GM12892 (cell line): ENCODE measurements at regions not wholly inside any gene's neighbourhood (a gene's known extent, or its start where the extent isn't known, plus 50 kb on each side); places are given as distances from the start of the nearest gene placed in this dataset.
"Not testable (repeated sequence)": the region's sequence is repeated elsewhere in the genome, so short reads cannot be mapped to it uniquely, and the experiment has no call there.

ENCODE experiments used
- DNase-seq: peaks from one replicate; pipeline ENCODE4 v3.0.0; 2011; ENCODE audit not compliant: insufficient read length
- FAIRE-seq: peaks from 2 replicates; lab custom pipeline; 2011; peaks lifted over from hg19 to GRCh38; lab: Jason Lieb, UNC
- POLR2A ChIP-seq: IDR thresholded peaks from 2 replicates; pipeline ENCODE4 v1.6.1; 2011; ENCODE audit warnings: low read depth, low read length, control low read depth
- POLR2AphosphoS5 ChIP-seq: IDR thresholded peaks from 2 replicates; pipeline ENCODE4 v1.6.1; 2011; ENCODE audit warnings: low read depth, low read length, control low read depth
- TAF1 ChIP-seq: IDR thresholded peaks from 2 replicates; pipeline ENCODE4 v1.6.1; 2011; ENCODE audit warnings: low read depth, mild to moderate bottlenecking, control low read depth, low read length, borderline replicate concordance

DNA sequence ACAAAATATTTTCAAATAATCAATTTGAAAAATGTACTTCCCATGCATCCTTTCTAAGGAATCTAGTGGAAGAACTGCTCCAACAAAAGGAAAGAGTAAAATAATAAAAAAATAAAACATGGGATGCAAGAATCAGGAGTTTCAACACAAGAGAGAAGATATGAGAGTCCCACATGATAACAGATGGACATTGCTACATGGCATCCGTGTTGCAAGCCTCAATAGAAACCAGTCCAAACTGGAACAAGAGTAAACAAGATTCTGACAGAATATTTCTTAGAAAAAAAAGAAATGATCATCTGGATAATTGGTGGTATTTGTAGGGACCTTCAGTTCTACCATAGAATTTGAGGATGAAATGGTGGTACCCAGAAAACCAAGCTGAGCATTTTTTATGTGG lies 186.8 kb downstream of the FRK start:
- no peak for DNase-seq

DNA sequence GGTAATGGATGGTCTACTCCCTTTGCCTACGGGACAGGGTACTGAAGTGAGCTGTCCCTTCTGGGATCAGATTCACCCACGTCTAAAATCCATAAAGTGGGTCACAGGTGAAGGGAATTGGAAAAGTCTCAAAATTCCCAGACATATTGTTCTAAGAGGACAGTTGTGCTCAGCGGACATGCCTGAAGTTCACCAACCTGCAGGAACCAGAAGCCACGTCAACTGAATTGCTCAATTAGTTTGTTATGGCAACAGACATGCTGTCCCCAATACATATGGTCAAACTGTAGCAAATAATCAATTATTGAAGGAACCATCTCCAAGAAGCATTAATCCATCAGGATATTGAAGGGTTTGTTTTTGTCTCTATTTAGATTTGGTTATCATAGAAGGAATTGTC lies 190.2 kb downstream of the FRK start:
- DNase-seq (no peak), FAIRE-seq (no peak)
- TF ChIP-seq POLR2AphosphoS5 (no peak), POLR2A (no peak), TAF1 (no peak)

More for the DNA sequence above, 186.8 kb downstream of the FRK start:
- TF ChIP-seq TAF1 (no peak), POLR2A (no peak), POLR2AphosphoS5 (no peak)
- no peak for FAIRE-seq

DNA sequence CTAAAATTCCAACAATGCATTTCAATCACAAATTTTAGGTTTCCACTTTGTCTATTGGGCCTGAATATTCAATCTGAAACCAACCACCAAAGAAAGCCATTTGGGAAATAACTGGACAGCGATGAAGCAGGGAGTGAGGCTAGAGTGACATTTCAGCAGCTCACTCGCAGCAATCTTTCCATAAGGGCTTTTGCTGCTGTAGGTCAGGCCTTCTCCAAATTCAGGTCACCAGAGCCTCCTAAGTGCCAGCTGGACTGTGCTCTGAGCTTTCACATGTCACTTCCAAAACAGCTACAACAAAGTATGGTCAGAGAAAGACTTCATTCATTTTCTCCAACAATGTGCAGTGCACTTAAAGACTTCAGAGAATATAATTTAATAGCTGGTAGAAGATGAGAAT lies 194.8 kb downstream of the FRK start:
- FAIRE-seq (no peak), DNase-seq (no peak)
- TF ChIP-seq POLR2A (no peak), TAF1 (no peak), POLR2AphosphoS5 (no peak)

DNA sequence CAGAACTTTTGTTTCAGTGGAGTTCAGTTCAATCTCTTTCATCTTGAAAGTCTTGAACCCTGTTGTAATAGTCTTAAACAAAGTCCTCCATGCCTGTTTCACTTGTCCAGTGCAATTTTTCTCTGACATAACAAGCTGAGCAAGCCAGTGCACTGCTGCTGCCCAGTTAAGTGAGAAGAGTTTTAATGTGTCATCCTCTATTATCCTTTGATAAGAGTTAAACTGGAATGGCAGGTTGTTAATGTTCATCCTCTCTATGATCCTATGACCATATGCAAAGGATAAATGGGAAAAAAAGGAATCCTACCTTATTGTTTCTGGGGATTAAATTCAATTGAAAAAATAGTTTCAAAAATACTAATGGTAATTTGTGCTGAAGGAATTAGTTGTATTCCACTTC lies 197.5 kb downstream of the FRK start:
- TF ChIP-seq POLR2A: no peak
- TF ChIP-seq TAF1: no peak
- TF ChIP-seq POLR2AphosphoS5: no peak
- DNase-seq (no peak), FAIRE-seq (no peak)

DNA sequence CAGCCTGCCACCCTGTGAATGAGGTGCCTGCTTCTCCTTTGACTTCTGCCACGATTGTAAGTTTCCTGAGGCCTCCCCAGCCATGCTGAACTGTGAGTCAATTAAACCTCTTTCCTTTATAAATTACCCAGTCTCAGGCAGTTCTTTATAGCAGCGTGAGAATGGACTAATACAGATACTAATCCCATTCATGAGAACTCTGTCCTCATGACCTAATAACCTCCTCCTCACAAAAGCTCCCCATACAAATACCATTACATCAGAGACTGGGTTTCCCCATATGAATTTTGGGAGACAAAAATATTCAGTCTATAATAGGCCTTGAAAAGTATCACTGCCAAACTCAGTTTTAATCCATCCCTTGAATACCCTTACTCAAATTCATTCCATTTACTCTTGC lies 199.0 kb downstream of the FRK start:
- FAIRE-seq, DNase-seq: not testable (repeated sequence)

DNA sequence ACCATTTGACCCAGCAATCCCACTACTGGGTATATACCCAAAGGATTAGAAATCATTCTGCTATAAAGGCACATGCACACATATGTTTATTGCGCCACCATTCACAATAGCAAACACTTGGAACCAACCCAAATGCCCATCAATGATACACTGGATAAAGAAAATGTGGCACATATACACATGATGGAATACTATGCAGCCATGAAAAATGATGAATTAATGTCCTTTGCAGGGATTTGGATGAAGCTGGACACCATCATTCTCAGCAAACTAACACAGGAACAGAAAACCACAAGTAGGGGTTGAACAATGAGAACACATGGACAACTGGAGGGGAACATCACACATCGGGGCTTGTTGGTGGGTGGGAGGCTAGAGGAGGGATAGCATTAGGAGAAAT lies 201.1 kb downstream of the FRK start:
- DNase-seq, FAIRE-seq: not testable (repeated sequence)

DNA sequence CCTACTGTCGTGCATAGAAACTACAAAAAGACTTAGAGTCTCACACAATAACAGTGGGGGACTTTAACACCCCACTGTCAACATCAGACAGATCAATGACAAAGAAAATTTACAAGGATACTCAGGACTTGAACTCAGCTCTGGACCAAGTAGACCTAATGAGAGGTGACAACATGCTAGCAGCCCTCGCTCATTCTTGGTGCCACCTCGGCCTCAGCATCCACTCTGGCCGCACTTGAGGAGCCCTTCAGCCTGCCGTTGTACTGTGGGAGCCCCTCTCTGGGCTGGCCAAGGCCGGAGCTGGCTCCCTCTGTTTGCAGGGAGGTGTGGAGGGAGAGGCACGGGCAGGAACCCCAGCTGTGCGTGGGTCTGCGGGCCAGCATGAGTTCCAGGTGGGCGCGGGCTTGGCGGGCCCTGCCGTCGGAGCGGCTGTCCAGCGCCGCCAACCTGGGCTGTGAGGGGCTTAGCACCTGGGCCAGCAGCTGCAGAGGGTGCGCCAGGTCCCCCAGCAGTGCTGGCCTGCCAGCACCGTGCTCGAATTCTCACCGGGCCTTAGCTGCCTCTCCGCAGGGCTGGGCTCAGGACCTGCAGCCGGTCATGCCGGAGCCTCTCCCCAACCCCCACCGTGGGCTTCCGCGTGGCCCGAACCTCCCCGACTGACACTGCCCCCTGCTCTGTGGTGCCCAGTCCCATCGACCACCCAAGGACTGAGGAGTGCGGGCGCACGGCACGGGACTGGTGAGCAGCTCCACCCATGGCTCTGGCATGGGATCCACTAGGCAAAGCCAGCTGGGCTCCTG lies 205.6 kb downstream of the FRK start:
- FAIRE-seq (no peak), DNase-seq (no peak)
- TF ChIP-seq POLR2A (no peak), TAF1 (no peak), POLR2AphosphoS5 (no peak)

DNA sequence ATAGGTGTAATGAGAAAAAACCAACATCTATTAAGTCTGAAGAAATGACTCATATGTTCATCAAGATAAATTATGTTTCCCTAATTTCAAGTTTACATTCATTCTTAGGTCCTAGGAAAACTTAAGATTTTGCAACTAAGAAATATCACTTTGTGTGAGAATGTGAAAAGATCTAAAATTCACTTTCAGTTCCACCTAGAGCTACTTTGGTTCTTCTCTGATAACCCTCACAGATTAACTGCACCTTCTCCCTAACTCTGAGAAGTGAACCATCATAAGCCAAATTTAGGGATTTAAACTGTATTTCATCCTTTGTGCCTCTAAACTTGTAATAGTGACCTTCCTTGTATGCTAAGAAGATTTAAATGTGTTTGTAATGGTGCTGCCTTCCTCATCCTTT lies 213.0 kb downstream of the FRK start:
- DNase-seq (no peak), FAIRE-seq (no peak)
- TF ChIP-seq POLR2AphosphoS5 (no peak), POLR2A (no peak), TAF1 (no peak)

DNA sequence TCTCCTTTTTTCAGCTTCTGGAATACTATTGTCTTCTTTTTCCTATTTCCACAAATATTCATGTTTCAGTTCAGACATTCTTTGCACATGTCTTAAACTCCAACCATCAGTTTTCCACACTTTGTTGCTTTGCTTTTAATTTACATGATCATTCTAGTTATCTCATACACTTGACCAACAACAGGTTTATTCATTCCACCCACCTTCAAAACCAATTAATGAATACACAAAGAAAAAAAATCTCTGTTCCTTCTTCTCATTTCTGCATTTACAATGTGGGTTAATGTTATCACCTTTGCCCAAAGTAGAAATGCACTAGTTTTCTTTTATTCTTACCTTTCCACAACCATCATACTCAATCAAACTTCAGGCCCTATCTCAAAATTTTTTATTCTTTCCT lies 216.7 kb downstream of the FRK start:
- DNase-seq (no peak), FAIRE-seq (no peak)
- no peak for TF ChIP-seq TAF1
- no peak for TF ChIP-seq POLR2A
- no peak for TF ChIP-seq POLR2AphosphoS5

DNA sequence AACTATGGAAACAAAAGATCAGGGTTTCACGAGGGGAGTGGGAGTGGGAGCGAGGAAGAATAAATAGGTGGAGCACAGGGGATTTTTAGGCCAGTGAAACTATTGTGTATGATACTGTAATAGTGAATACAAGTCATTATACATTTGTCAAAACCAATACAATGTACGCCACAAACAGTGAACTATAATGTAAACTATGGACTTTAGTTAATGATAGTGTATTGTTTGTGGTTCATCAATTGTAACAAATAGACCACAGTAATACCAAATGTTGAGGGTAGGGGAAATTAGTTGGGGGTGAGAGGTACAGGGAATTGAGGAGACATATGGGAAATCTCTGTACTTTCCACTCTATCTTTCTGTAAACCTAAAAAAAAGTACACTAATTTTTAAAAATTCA lies 218.4 kb downstream of the FRK start:
- DNase-seq: no peak
- FAIRE-seq: no peak
- no peak for TF ChIP-seq POLR2A
- TF ChIP-seq POLR2AphosphoS5: no peak

DNA sequence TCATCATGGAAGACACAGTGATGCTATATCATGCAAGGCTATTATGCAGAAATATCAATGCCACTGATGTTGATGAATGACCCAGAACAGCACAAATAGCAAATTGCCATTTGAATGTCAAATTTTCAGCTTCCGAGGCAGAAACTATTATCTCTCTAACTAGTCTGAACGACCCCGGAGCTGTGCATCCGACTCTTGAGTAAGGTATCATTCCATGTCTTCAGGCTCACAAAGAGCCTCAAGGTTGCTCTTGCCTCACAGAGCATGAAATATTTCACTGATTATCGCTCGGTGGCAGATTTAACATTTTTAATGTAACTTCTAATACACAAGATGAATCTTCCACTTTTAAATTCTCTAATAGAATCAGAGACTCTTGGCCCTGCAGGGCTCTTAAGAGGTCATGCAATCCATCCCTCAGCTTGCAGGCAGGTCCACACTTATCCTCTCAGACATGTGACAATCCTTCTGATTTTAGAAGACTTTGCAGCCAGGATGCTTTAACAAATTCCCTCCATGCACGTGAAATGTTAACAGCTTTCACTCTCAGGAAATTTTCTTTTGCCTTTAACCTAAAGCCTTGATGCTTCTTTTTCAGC lies 221.0 kb downstream of the FRK start:
- DNase-seq (no peak), FAIRE-seq (no peak)
- no peak for TF ChIP-seq POLR2A
- no peak for TF ChIP-seq TAF1
- TF ChIP-seq POLR2AphosphoS5: no peak

DNA sequence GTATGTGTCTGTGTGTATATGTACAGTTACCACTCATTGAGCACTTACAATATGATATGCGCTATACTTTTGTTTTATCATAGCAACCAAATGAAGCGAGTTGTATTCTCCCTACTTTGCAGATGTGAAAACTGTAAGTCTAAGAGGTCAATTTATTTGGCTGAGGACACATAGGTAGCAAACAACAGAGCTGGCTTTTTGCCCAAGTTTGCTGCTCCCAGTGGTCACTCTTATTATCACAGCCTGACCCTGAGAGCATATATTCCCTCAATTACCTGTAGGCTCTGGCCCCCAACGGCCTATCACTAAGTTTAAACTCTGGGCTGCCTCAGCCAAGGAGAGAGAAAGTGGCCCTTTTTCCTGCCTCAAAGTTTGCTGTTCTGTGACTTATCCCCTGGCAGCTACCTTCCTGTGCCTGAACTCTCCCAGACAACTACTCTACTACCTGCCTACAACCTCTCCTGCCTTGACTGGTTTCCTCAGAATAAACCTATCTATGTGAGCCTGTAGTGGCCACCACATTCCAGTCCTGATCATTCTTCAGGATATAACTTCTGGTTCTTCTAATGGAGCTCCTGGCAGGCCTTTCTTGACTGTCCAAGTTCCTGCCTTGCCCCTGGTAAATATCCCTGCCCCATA lies 221.8 kb downstream of the FRK start:
- TF ChIP-seq POLR2AphosphoS5 (no peak), POLR2A (no peak), TAF1 (no peak)
- DNase-seq (no peak), FAIRE-seq (no peak)
